HUES48 (cell line): ENCODE measurements at regions not wholly inside any gene's neighbourhood (a gene's known extent, or its start where the extent isn't known, plus 50 kb on each side); places are given as distances from the start of the nearest gene placed in this dataset.

Experiments
- H3K27ac ChIP-seq: one replicate; pipeline ENCODE4 v1.7.0; 2013; ENCODE audit warnings: low read depth, low read length, inconsistent platforms
- H3K27me3 ChIP-seq: 2 replicates; pipeline ENCODE4 v1.6.1; 2013; ENCODE audit warnings: mild to moderate bottlenecking, low read length; ENCODE audit not compliant: control insufficient read depth, insufficient read depth
- H3K36me3 ChIP-seq: 2 replicates; pipeline ENCODE4 v1.6.1; 2013; ENCODE audit warnings: low read length; ENCODE audit not compliant: control insufficient read depth, insufficient read depth
- H3K4me1 ChIP-seq: 2 replicates; pipeline ENCODE4 v1.6.1; 2013; ENCODE audit warnings: mild to moderate bottlenecking, low read length; ENCODE audit not compliant: control insufficient read depth, insufficient read depth
- H3K4me3 ChIP-seq: 2 replicates; pipeline ENCODE4 v1.5.1; 2013; ENCODE audit warnings: mild to moderate bottlenecking, low read depth, low read length
- H3K9ac ChIP-seq: 2 replicates; pipeline ENCODE4 v1.6.1; 2013; ENCODE audit warnings: mild to moderate bottlenecking, low read depth, low read length, moderate library complexity
- H3K9me3 ChIP-seq: 2 replicates; pipeline ENCODE4 v1.6.1; 2013; ENCODE audit warnings: low read length; ENCODE audit not compliant: control insufficient read depth, insufficient read depth

GRCh38 chr17:34154961-34155730, 99.9 kb upstream of the CCL2 start:
- H3K4me1 ChIP-seq: peaks cover 40% of the 10 kb centered on the region
- H3K36me3 ChIP-seq: no peaks in the 10 kb centered on the region
- H3K9ac ChIP-seq: no peak overlapping the region
- peak overlapping the region; percentile 3; the same call in 1 of the 2 replicates for H3K4me3 ChIP-seq
- H3K9me3 ChIP-seq: no peaks in the 10 kb centered on the region
- H3K27ac ChIP-seq: no peak overlapping the region
- H3K27me3 ChIP-seq: peaks cover 27% of the 10 kb centered on the region

GRCh38 chr17:34155947-34156346, 99.1 kb upstream of the CCL2 start:
- Histone ChIP-seq H3K4me1 (peaks cover 40% of the 10 kb centered on the region), H3K4me3 (no peak overlapping the region), H3K36me3 (no peaks in the 10 kb centered on the region), H3K27me3 (peaks cover 27% of the 10 kb centered on the region), H3K9me3 (no peaks in the 10 kb centered on the region), H3K9ac (no peak overlapping the region), H3K27ac (no peak overlapping the region)

GRCh38 chr17:34156401-34156740, 98.7 kb upstream of the CCL2 start:
- H3K4me3 ChIP-seq: peak overlapping the region; percentile 61
- peak overlapping the region; percentile 97 for H3K27ac ChIP-seq
- peaks cover 27% of the 10 kb centered on the region for H3K27me3 ChIP-seq
- H3K9me3 ChIP-seq: no peaks in the 10 kb centered on the region
- H3K9ac ChIP-seq: peak overlapping the region; percentile 75
- H3K4me1 ChIP-seq: peaks cover 36% of the 10 kb centered on the region
- no peaks in the 10 kb centered on the region for H3K36me3 ChIP-seq

- Histone ChIP-seq H3K9me3 (no peaks in the 10 kb centered on the region), H3K27ac (peak overlapping the region; percentile 97), H3K4me1 (peaks cover 36% of the 10 kb centered on the region), H3K4me3 (peak overlapping the region; percentile 61), H3K9ac (peak overlapping the region; percentile 75), H3K27me3 (peaks cover 27% of the 10 kb centered on the region), H3K36me3 (no peaks in the 10 kb centered on the region)
Measured at GRCh38 chr17:34156741-34157589, 98.1 kb upstream of the CCL2 start.

GRCh38 chr17:34161690-34162089, 93.4 kb upstream of the CCL2 start:
- Histone ChIP-seq H3K27me3 (peaks cover under 1% of the 10 kb centered on the region; the same call in 1 of the 2 replicates), H3K9ac (no peak overlapping the region), H3K36me3 (no peaks in the 10 kb centered on the region), H3K4me3 (no peak overlapping the region), H3K27ac (no peak overlapping the region), H3K9me3 (no peaks in the 10 kb centered on the region), H3K4me1 (peaks cover 14% of the 10 kb centered on the region)

GRCh38 chr17:34163123-34163522, 92.0 kb upstream of the CCL2 start:
- Histone ChIP-seq H3K4me3 (no peak overlapping the region), H3K4me1 (peaks cover 10% of the 10 kb centered on the region), H3K9me3 (no peaks in the 10 kb centered on the region), H3K36me3 (no peaks in the 10 kb centered on the region), H3K27ac (no peak overlapping the region), H3K9ac (no peak overlapping the region), H3K27me3 (no peaks in the 10 kb centered on the region)

- H3K9me3 ChIP-seq: no peaks in the 10 kb centered on the region
- H3K27ac ChIP-seq: no peak overlapping the region
- peaks cover 5% of the 10 kb centered on the region; the same call in 1 of the 2 replicates for H3K4me1 ChIP-seq
- H3K4me3 ChIP-seq: no peak overlapping the region
- no peak overlapping the region for H3K9ac ChIP-seq
- H3K27me3 ChIP-seq: no peaks in the 10 kb centered on the region
- H3K36me3 ChIP-seq: no peaks in the 10 kb centered on the region
Measured at GRCh38 chr17:34163646-34164045, 91.4 kb upstream of the CCL2 start.

- Histone ChIP-seq H3K27ac (no peak overlapping the region), H3K4me3 (no peak overlapping the region), H3K27me3 (no peaks in the 10 kb centered on the region), H3K9ac (no peak overlapping the region), H3K36me3 (no peaks in the 10 kb centered on the region), H3K4me1 (peaks cover 5% of the 10 kb centered on the region; the same call in 1 of the 2 replicates), H3K9me3 (no peaks in the 10 kb centered on the region)
Measured at GRCh38 chr17:34164837-34165236, 90.2 kb upstream of the CCL2 start.

- Histone ChIP-seq H3K4me1 (peaks cover 5% of the 10 kb centered on the region; the same call in 1 of the 2 replicates), H3K9me3 (no peaks in the 10 kb centered on the region), H3K27ac (no peak overlapping the region), H3K9ac (no peak overlapping the region), H3K36me3 (no peaks in the 10 kb centered on the region), H3K27me3 (no peaks in the 10 kb centered on the region), H3K4me3 (no peak overlapping the region)
Measured at GRCh38 chr17:34166352-34166751, 88.7 kb upstream of the CCL2 start.

- no peak overlapping the region for H3K4me3 ChIP-seq
- H3K27ac ChIP-seq: no peak overlapping the region
Measured at GRCh38 chr17:34167354-34167753, 87.7 kb upstream of the CCL2 start.

GRCh38 chr17:34168989-34169388, 86.1 kb upstream of the CCL2 start:
- Histone ChIP-seq H3K9me3 (peaks cover 4% of the 10 kb centered on the region; the same call in 1 of the 2 replicates), H3K27me3 (no peaks in the 10 kb centered on the region), H3K27ac (no peak overlapping the region), H3K36me3 (no peaks in the 10 kb centered on the region), H3K9ac (no peak overlapping the region), H3K4me1 (no peaks in the 10 kb centered on the region), H3K4me3 (no peak overlapping the region)

More at GRCh38 chr17:34167354-34167753, 87.7 kb upstream of the CCL2 start:
- peaks cover 4% of the 10 kb centered on the region; the same call in 1 of the 2 replicates for H3K9me3 ChIP-seq
- no peaks in the 10 kb centered on the region for H3K36me3 ChIP-seq
- H3K9ac ChIP-seq: no peak overlapping the region
- no peaks in the 10 kb centered on the region for H3K27me3 ChIP-seq
- peaks cover 5% of the 10 kb centered on the region; the same call in 1 of the 2 replicates for H3K4me1 ChIP-seq
